Lung (tissue), 11 donors: ENCODE measurements at regions not wholly inside any gene's neighbourhood (a gene's known extent, or its start where the extent isn't known, plus 50 kb on each side); places are given as distances from the start of the nearest gene placed in this dataset.
A peak's percentile ranks its signal among the peaks of the same experiment; 100 is the strongest.

Experiments
- ATAC-seq: fragments of 200-7000 bp; cut with Tn5 transposase; one replicate; pipeline ENCODE4 v1.9.1; 2020; ENCODE audit warnings: moderate number of reproducible peaks; ENCODE audit not compliant: insufficient read depth, low FRiP score
- DNase-seq, 3 donors: peaks; one replicate each; pipeline ENCODE4 v3.0.0-alpha.2; 2013 to 2017
- H3K27ac ChIP-seq, 2 donors: one replicate each; pipeline ENCODE4 v1.5.1; 2013; ENCODE audit warnings: mild to moderate bottlenecking in 2 of 2, moderate library complexity in 2 of 2, control low read depth in 1 of 2, inconsistent platforms in 1 of 2, low read depth in 1 of 2, low read length in 1 of 2
- H3K27me3 ChIP-seq, 3 donors: one replicate each; pipeline ENCODE4 v1.5.1; 2013; ENCODE audit warnings: low read length in 2 of 3; ENCODE audit not compliant: control insufficient read depth in 3 of 3, insufficient read depth in 3 of 3
- H3K36me3 ChIP-seq, 4 donors: one replicate each; pipeline ENCODE4 v1.5.1; 2013; ENCODE audit warnings: low read length in 4 of 4, mild to moderate bottlenecking in 1 of 4, moderate library complexity in 1 of 4; ENCODE audit not compliant: control insufficient read depth in 4 of 4, insufficient read depth in 4 of 4
- H3K4me1 ChIP-seq, 5 donors: one replicate each; pipeline ENCODE4 v1.5.1; 2013; ENCODE audit warnings: low read length in 5 of 5, mild to moderate bottlenecking in 2 of 5, moderate library complexity in 1 of 5; ENCODE audit not compliant: control insufficient read depth in 5 of 5, insufficient read depth in 5 of 5
- H3K4me3 ChIP-seq: one replicate; pipeline ENCODE4 v1.5.1; 2013; ENCODE audit warnings: mild to moderate bottlenecking, control low read depth, moderate library complexity
- H3K9ac ChIP-seq, 2 donors: one replicate each; pipeline ENCODE4 v1.5.1; 2013; ENCODE audit warnings: low read length in 2 of 2, control low read depth in 1 of 2; ENCODE audit not compliant: insufficient read depth in 1 of 2
- H3K9me3 ChIP-seq, 4 donors: one replicate each; pipeline ENCODE4 v1.5.1; 2013; ENCODE audit warnings: low read length in 3 of 4, mild to moderate bottlenecking in 1 of 4, moderate library complexity in 1 of 4; ENCODE audit not compliant: control insufficient read depth in 4 of 4, insufficient read depth in 3 of 4
- WGBS, 2 donors: extraction: QIAGEN DNeasy Blood & Tissue Kit; methylation state at CpG; one replicate each; pipeline ENCODE4 v1.1.7; 2013; 5-methylcytosine and 5-hydroxymethylcytosine counted together
- TF ChIP-seq, protein P1 (sequence below): IDR thresholded peaks from 2 replicates; pipeline ENCODE4 v1.5.1; 2012; ENCODE audit warnings: mild to moderate bottlenecking; ENCODE audit errors: control extremely low read depth, extremely low read depth
- donor health status: control.
- donor health status: control.
- donor health status: Bipolar disorder and iron deficiency.
- donor health status: healthy.
- donor health status: DM: yes; HTN: yes; CAD: no.

DNA sequence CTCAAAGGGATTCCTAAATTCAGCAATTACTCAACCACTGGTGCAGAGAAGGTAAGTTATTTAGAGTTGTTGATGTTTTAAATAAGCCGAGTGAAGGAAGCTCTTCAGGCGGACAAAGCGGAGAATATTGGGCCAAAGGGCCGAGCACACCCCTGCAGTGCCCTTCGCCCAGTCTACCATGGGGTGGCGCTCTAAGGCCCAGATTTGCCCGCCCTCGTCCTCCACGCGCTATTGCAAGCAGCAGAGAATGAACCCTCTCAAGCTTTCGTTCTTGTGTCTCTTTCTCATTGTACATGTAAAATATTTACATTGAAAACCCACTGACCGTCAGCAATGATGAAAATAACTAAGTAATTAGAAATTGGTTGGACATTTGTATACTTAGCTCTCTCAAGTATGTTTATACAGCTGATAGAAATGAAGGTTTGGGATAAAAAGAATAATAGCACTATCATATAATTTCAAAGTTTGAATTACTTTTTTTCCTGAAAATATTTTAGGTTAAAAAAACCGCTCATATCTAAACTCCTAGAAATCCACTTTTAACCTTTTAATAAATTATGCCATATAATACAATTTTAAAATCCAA lies 195.0 kb upstream of the CEP162 start:
- Histone ChIP-seq H3K36me3 (no peaks in the 10 kb centered on the region), H3K9ac (no peak overlapping the region), H3K4me3 (no peak overlapping the region), H3K4me1 (no peaks in the 10 kb centered on the region), H3K27me3 (peaks cover 0 to 34% (median 21%) of the 10 kb centered on the region in 3 donors), H3K9me3 (no peaks in the 10 kb centered on the region), H3K27ac (no peak overlapping the region)
- ATAC-seq (no peak), DNase-seq (peak; percentile 64 to 72 (median 64))
- 7 to 11% methylated on average over 13 of the region's 13 CpGs for WGBS, 2 donors
- TF ChIP-seq, protein P1, sequence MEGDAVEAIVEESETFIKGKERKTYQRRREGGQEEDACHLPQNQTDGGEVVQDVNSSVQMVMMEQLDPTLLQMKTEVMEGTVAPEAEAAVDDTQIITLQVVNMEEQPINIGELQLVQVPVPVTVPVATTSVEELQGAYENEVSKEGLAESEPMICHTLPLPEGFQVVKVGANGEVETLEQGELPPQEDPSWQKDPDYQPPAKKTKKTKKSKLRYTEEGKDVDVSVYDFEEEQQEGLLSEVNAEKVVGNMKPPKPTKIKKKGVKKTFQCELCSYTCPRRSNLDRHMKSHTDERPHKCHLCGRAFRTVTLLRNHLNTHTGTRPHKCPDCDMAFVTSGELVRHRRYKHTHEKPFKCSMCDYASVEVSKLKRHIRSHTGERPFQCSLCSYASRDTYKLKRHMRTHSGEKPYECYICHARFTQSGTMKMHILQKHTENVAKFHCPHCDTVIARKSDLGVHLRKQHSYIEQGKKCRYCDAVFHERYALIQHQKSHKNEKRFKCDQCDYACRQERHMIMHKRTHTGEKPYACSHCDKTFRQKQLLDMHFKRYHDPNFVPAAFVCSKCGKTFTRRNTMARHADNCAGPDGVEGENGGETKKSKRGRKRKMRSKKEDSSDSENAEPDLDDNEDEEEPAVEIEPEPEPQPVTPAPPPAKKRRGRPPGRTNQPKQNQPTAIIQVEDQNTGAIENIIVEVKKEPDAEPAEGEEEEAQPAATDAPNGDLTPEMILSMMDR = no peak

DNA sequence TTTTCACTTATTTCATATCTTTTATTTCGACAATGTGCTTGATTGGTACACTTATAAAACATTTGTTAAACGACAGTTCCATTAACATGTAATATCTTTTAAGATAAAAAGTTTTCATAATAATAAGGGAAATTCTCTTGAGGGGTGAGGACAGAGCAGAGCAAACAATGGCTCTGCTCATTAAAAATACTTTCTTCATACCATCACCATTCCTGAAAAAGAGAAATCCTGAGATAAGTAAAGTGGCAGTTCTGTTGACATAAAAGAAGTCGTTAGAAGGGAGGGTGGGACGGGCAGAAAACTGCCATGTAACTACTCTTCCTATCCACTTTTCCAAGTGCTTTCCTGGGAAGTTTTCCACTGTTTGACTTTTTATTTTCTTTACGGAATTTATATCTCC lies 193.6 kb upstream of the CEP162 start:
- Histone ChIP-seq H3K36me3 (no peaks in the 10 kb centered on the region), H3K9me3 (no peaks in the 10 kb centered on the region), H3K4me3 (no peak overlapping the region), H3K9ac (no peak overlapping the region), H3K4me1 (no peaks in the 10 kb centered on the region), H3K27ac (no peak overlapping the region), H3K27me3 (peaks cover 0 to 20% (median 14%) of the 10 kb centered on the region in 3 donors)
- TF ChIP-seq, protein P1 = no peak
- DNase-seq (no peak), ATAC-seq (no peak)
- WGBS, 2 donors = 40 to 53% methylated on average over 5 of the region's 5 CpGs

DNA sequence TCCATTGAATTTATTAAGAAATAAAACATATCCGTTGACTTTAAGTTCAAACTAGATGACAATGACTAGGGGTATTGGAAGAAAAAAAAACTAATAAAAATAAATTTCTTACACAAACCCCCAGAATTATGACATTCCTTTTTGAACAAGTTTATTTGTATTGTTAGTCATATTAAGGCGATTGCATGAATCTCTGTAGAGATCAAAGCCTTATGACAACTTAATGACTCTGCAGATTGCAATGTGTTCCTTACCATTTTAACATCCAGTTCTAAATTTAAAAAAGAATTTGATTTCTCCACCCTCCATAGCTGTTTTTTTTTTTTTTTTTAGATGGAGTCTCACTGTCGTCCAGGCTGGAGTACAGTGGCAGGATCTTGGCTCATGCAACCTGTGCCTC lies 189.8 kb upstream of the CEP162 start:
- no peaks in the 10 kb centered on the region for H3K4me1 ChIP-seq
- no peak overlapping the region for H3K4me3 ChIP-seq
- ATAC-seq = no peak
- H3K36me3 ChIP-seq = no peaks in the 10 kb centered on the region
- no peak overlapping the region for H3K9ac ChIP-seq
- DNase-seq = no peak
- TF ChIP-seq, protein P1 = no peak
- WGBS, 2 donors = 76 to 77% methylated on average over 3 of the region's 3 CpGs
- H3K27ac ChIP-seq = no peak overlapping the region
- H3K9me3 ChIP-seq = no peaks in the 10 kb centered on the region
- H3K27me3 ChIP-seq = peaks cover 0 to 5% (median 0%) of the 10 kb centered on the region in 3 donors

DNA sequence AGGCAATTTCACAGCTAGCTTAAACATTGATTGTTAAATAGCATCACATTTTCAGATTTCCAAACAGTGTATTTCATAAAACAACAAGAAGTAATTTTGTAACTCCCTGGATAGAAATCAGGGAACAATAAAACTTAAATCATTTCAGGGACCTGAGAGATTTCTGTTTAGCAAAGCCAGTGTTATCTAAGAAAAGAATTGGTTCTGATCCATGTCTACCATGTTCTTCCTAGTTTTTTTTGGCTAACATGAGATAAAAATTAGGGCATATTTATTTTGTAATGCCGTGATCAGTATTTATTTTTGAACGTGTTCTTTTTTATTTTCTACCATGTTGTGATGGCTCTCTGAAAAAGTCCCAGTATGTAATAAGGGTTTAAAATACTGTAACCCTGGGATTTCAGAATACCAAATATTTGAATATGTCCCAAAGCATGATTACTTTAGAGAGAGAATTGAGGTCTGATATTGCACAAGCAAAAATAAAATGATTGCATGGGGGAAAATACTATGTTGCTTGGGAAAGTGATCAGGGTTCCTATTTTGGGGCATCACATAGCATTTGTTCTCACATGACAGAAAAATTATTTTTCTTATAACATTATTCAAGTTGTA lies 188.7 kb upstream of the CEP162 start:
- no peak for ATAC-seq
- no peaks in the 10 kb centered on the region for H3K4me1 ChIP-seq
- H3K27ac ChIP-seq = no peak overlapping the region
- H3K27me3 ChIP-seq = no peaks in the 10 kb centered on the region
- H3K4me3 ChIP-seq = no peak overlapping the region
- no peaks in the 10 kb centered on the region for H3K36me3 ChIP-seq
- TF ChIP-seq, protein P1 = no peak
- no peak overlapping the region for H3K9ac ChIP-seq
- no peaks in the 10 kb centered on the region for H3K9me3 ChIP-seq
- WGBS, 2 donors = 75 to 86% methylated on average over 2 of the region's 2 CpGs
- no peak for DNase-seq
